NCI-H1694 (cell line): ENCODE measurements at regions not wholly inside any gene's neighbourhood (a gene's known extent, or its start where the extent isn't known, plus 50 kb on each side); places are given as distances from the start of the nearest gene placed in this dataset.
"Not testable (repeated sequence)": the region's sequence is repeated elsewhere in the genome, so short reads cannot be mapped to it uniquely, and the experiment has no call there.

Experiments
- DNase-seq: peaks from one replicate; lab custom pipeline; 2025; lab: John Stamatoyannopoulos, UW

GRCh38 chr9:31582561-31582960 lies 801.9 kb upstream of the ACO1 start:
- DNase-seq: no peak

- no peak for DNase-seq
These were observed 799.3 kb upstream of the ACO1 start for GRCh38 chr9:31585158-31585557.

GRCh38 chr9:31587146-31587545 lies 797.3 kb upstream of the ACO1 start:
- no peak for DNase-seq

GRCh38 chr9:31588006-31588405 lies 796.4 kb upstream of the ACO1 start:
- peak; percentile 93 for DNase-seq

GRCh38 chr9:31588756-31589155 lies 795.7 kb upstream of the ACO1 start:
- DNase-seq: no peak

GRCh38 chr9:31590091-31590490 lies 794.4 kb upstream of the ACO1 start:
- no peak for DNase-seq

GRCh38 chr9:31597086-31597485 lies 787.4 kb upstream of the ACO1 start:
- not testable (repeated sequence) for DNase-seq

GRCh38 chr9:31597977-31598376 lies 786.5 kb upstream of the ACO1 start:
- no peak for DNase-seq

- DNase-seq: no peak
These were observed 782.8 kb upstream of the ACO1 start for GRCh38 chr9:31601666-31602065.

- DNase-seq: no peak
These were observed 779.9 kb upstream of the ACO1 start for GRCh38 chr9:31604531-31604930.

- no peak for DNase-seq
These were observed 779.3 kb upstream of the ACO1 start for GRCh38 chr9:31605164-31605563.

GRCh38 chr9:31606678-31607077 lies 777.8 kb upstream of the ACO1 start:
- no peak for DNase-seq

- DNase-seq: no peak
These were observed 776.0 kb upstream of the ACO1 start for GRCh38 chr9:31608416-31608815.

GRCh38 chr9:31608881-31609280 lies 775.6 kb upstream of the ACO1 start:
- no peak for DNase-seq

GRCh38 chr9:31612336-31613030 lies 772.0 kb upstream of the ACO1 start:
- no peak for DNase-seq

GRCh38 chr9:31615966-31616365 lies 768.5 kb upstream of the ACO1 start:
- DNase-seq: no peak

GRCh38 chr9:31623511-31623910 lies 760.9 kb upstream of the ACO1 start:
- DNase-seq: no peak

GRCh38 chr9:31629292-31629691 lies 755.2 kb upstream of the ACO1 start:
- DNase-seq: no peak

- DNase-seq: no peak
These were observed 747.2 kb upstream of the ACO1 start for GRCh38 chr9:31637265-31637664.

GRCh38 chr9:31637861-31638260 lies 746.6 kb upstream of the ACO1 start:
- no peak for DNase-seq

GRCh38 chr9:31639451-31639850 lies 745.0 kb upstream of the ACO1 start:
- DNase-seq: no peak

GRCh38 chr9:31669311-31669710 lies 715.1 kb upstream of the ACO1 start:
- DNase-seq: no peak

GRCh38 chr9:31671011-31671410 lies 713.4 kb upstream of the ACO1 start:
- no peak for DNase-seq

- no peak for DNase-seq
These were observed 710.2 kb upstream of the ACO1 start for GRCh38 chr9:31674264-31674663.
